ENCODE measurements at regions not wholly inside any gene's neighbourhood (a gene's known extent, or its start where the extent isn't known, plus 50 kb on each side); places are given as distances from the start of the nearest gene placed in this dataset.

GRCh38 chr6:100171533-100172321 is 177.7 kb upstream of the MCHR2 start:
- Mint-ChIP-seq H3K27ac (peak overlapping the region; percentile 7), H3K36me3 (ENCODE audit: low read depth) (no peaks in the 10 kb centered on the region)

DNA sequence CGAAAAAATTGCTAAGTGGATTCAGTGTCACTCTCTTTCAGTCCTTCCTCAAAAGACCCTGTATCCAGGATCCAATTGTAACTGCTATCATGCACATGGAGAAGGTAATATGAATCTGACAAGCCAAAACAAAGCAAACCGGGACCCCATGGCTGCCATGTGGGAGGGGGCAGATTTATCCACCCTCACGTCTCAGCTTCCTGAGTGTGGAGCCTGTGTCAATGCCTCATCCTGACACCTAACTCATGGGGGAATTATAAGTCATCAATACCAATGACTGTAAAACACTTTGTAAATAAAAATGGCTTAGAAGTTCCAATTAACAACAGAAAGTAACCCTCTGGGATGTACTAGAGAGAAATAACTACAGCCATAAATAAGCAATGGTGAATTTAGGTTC is 174.1 kb upstream of the MCHR2 start:
- no peak overlapping the region for H3K27ac Mint-ChIP-seq
- peaks cover 12% of the 10 kb centered on the region for H3K4me1 Mint-ChIP-seq (ENCODE audit: low read depth)
- H3K9me3 Mint-ChIP-seq = no peaks in the 10 kb centered on the region
- H3K4me3 Mint-ChIP-seq = no peak overlapping the region
- H3K36me3 Mint-ChIP-seq (ENCODE audit: low read depth) = no peaks in the 10 kb centered on the region
- no peaks in the 10 kb centered on the region for H3K27me3 Mint-ChIP-seq (ENCODE audit: low read depth)

More at GRCh38 chr6:100171533-100172321, 177.7 kb upstream of the MCHR2 start:
- H3K9me3 Mint-ChIP-seq = no peaks in the 10 kb centered on the region
- H3K4me3 Mint-ChIP-seq = no peak overlapping the region
- H3K27me3 Mint-ChIP-seq (ENCODE audit: low read depth) = no peaks in the 10 kb centered on the region
- H3K4me1 Mint-ChIP-seq (ENCODE audit: low read depth) = peaks cover 12% of the 10 kb centered on the region

- no peaks in the 10 kb centered on the region for H3K27me3 Mint-ChIP-seq (ENCODE audit: low read depth)
- H3K4me3 Mint-ChIP-seq = no peak overlapping the region
Measured at GRCh38 chr6:100167585-100167984, 173.6 kb upstream of the MCHR2 start.

GRCh38 chr6:100166956-100167355 is 172.9 kb upstream of the MCHR2 start:
- Mint-ChIP-seq H3K27me3 (ENCODE audit: low read depth) (no peaks in the 10 kb centered on the region), H3K27ac (no peak overlapping the region), H3K4me3 (no peak overlapping the region)

More at GRCh38 chr6:100167585-100167984, 173.6 kb upstream of the MCHR2 start:
- Mint-ChIP-seq H3K36me3 (ENCODE audit: low read depth) (no peaks in the 10 kb centered on the region), H3K9me3 (no peaks in the 10 kb centered on the region), H3K27ac (no peak overlapping the region), H3K4me1 (ENCODE audit: low read depth) (peaks cover 12% of the 10 kb centered on the region)

GRCh38 chr6:100165442-100165841 is 171.4 kb upstream of the MCHR2 start:
- Mint-ChIP-seq H3K27me3 (ENCODE audit: low read depth) (peaks cover 2% of the 10 kb centered on the region), H3K27ac (no peak overlapping the region), H3K4me3 (no peak overlapping the region), H3K4me1 (ENCODE audit: low read depth) (peaks cover 3% of the 10 kb centered on the region), H3K36me3 (ENCODE audit: low read depth) (no peaks in the 10 kb centered on the region), H3K9me3 (no peaks in the 10 kb centered on the region)

More at GRCh38 chr6:100166956-100167355, 172.9 kb upstream of the MCHR2 start:
- no peaks in the 10 kb centered on the region for H3K9me3 Mint-ChIP-seq
- H3K4me1 Mint-ChIP-seq (ENCODE audit: low read depth) = peaks cover 7% of the 10 kb centered on the region
- no peaks in the 10 kb centered on the region for H3K36me3 Mint-ChIP-seq (ENCODE audit: low read depth)

DNA sequence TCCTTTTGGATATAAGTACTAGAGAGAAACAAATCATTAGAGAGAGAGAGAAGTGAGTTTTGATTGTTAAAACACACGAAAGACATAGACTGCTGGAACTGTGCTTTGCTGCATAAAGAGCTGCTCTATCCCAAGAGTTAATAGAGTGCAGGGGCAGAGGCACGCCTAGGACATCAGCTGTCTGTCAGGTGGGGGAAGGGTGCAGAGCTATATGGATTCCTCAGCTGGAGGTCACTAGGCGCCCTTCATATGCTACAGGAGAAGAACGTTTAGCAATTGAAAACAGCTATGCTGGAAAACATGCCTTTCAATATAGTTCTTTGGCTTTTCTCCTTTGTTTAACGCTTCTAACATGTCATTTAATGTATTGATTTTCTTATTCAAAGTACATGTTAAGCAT is 169.0 kb upstream of the MCHR2 start:
- Mint-ChIP-seq H3K27me3 (ENCODE audit: low read depth) (peaks cover 8% of the 10 kb centered on the region), H3K27ac (no peak overlapping the region), H3K36me3 (ENCODE audit: low read depth) (no peaks in the 10 kb centered on the region), H3K9me3 (no peaks in the 10 kb centered on the region), H3K4me3 (no peak overlapping the region), H3K4me1 (ENCODE audit: low read depth) (no peaks in the 10 kb centered on the region)

DNA sequence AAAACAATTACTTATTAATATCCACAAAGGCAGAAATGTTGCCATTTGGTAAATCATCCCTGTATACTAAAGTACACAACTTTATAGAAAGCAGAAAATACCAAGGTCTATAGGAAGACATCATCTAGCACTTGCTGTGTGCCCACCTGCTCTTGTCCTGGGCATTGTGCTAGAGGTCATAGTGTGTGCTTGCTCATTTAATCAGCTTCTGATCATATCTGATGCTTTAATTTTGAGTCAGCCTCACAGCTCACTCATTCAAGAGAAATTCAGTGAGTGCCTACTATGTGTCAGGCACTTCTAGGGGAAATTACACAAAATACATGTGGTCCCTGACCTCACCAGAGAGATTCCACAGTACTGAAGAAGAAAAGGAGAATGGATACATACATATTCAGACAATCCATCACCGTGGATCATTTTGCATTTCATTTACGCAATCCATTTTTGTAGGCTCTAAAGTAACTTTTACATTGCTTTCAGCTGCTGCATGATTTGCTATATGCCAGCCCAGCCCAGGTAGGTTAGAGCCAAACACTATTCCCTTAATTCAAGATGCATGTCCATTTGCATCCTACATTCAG is 167.9 kb upstream of the MCHR2 start:
- Mint-ChIP-seq H3K27ac (no peak overlapping the region), H3K27me3 (ENCODE audit: low read depth) (peaks cover 8% of the 10 kb centered on the region), H3K9me3 (peaks cover 2% of the 10 kb centered on the region), H3K36me3 (ENCODE audit: low read depth) (no peaks in the 10 kb centered on the region), H3K4me3 (no peak overlapping the region), H3K4me1 (ENCODE audit: low read depth) (no peaks in the 10 kb centered on the region)

DNA sequence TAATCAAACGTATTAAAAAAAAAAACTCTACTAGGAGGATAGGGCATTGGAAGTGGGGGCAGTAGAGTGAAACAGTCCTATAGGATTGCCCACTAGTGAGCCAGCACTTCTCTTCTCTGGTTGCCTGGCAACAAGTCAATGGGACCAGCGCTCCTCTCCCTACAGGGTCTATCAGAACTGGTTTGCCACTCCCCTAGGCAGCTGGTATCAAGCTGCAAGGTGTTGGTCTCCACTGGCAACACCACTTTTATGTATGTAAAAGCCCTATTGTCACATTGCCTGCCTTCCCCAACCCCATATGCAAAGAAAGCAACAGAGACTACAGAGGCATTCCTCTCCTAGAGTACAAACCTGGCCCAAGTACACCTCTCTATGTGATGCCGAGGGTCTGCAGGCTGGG is 166.9 kb upstream of the MCHR2 start:
- Mint-ChIP-seq H3K36me3 (ENCODE audit: low read depth) (no peaks in the 10 kb centered on the region), H3K27ac (no peak overlapping the region), H3K4me3 (no peak overlapping the region), H3K4me1 (ENCODE audit: low read depth) (no peaks in the 10 kb centered on the region), H3K9me3 (peaks cover 5% of the 10 kb centered on the region), H3K27me3 (ENCODE audit: low read depth) (peaks cover 8% of the 10 kb centered on the region)

GRCh38 chr6:100155141-100155540 is 161.1 kb upstream of the MCHR2 start:
- H3K4me3 Mint-ChIP-seq = no peak overlapping the region
- no peaks in the 10 kb centered on the region for H3K4me1 Mint-ChIP-seq (ENCODE audit: low read depth)
- H3K27ac Mint-ChIP-seq = no peak overlapping the region
- no peaks in the 10 kb centered on the region for H3K36me3 Mint-ChIP-seq (ENCODE audit: low read depth)
- peaks cover 4% of the 10 kb centered on the region for H3K27me3 Mint-ChIP-seq (ENCODE audit: low read depth)
- H3K9me3 Mint-ChIP-seq = peaks cover 5% of the 10 kb centered on the region

- no peak overlapping the region for H3K4me3 Mint-ChIP-seq
- H3K9me3 Mint-ChIP-seq = peaks cover 5% of the 10 kb centered on the region
- H3K27ac Mint-ChIP-seq = no peak overlapping the region
- no peaks in the 10 kb centered on the region for H3K27me3 Mint-ChIP-seq (ENCODE audit: low read depth)
- H3K36me3 Mint-ChIP-seq (ENCODE audit: low read depth) = no peaks in the 10 kb centered on the region
- no peaks in the 10 kb centered on the region for H3K4me1 Mint-ChIP-seq (ENCODE audit: low read depth)
Measured at GRCh38 chr6:100153636-100154275, 159.7 kb upstream of the MCHR2 start.

DNA sequence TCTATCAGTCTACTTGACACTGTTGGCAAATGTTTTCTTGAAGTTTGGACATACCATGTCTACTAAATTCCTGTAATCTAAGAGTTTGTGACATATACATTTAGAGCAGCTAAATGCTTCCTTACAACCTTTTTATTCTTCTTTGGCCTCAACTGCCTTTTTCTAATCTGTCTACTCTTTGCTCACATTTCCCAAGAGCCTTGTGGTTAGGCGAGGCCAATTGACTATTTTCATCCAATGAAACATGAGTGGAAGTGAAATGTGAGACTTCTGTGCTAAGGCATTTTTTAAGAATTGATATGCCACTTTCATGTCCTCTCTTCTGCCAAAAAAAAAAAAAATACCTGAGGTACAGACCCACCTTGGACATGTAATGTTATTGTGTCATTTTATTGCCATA is 158.2 kb upstream of the MCHR2 start:
- H3K27ac Mint-ChIP-seq = no peak overlapping the region
- H3K27me3 Mint-ChIP-seq (ENCODE audit: low read depth) = no peaks in the 10 kb centered on the region
- H3K9me3 Mint-ChIP-seq = peaks cover 5% of the 10 kb centered on the region
- no peaks in the 10 kb centered on the region for H3K4me1 Mint-ChIP-seq (ENCODE audit: low read depth)
- no peak overlapping the region for H3K4me3 Mint-ChIP-seq
- no peaks in the 10 kb centered on the region for H3K36me3 Mint-ChIP-seq (ENCODE audit: low read depth)

GRCh38 chr6:100144991-100145390 is 151.0 kb upstream of the MCHR2 start:
- no peaks in the 10 kb centered on the region for H3K9me3 Mint-ChIP-seq
- H3K36me3 Mint-ChIP-seq (ENCODE audit: low read depth) = no peaks in the 10 kb centered on the region
- no peak overlapping the region for H3K27ac Mint-ChIP-seq
- peaks cover 7% of the 10 kb centered on the region for H3K27me3 Mint-ChIP-seq (ENCODE audit: low read depth)
- H3K4me1 Mint-ChIP-seq (ENCODE audit: low read depth) = no peaks in the 10 kb centered on the region
- H3K4me3 Mint-ChIP-seq = no peak overlapping the region

GRCh38 chr6:100138346-100139022 is 144.5 kb upstream of the MCHR2 start:
- H3K4me1 Mint-ChIP-seq (ENCODE audit: low read depth) = peaks cover 6% of the 10 kb centered on the region
- no peak overlapping the region for H3K4me3 Mint-ChIP-seq
- H3K27ac Mint-ChIP-seq = no peak overlapping the region
- peaks cover under 1% of the 10 kb centered on the region for H3K27me3 Mint-ChIP-seq (ENCODE audit: low read depth)
- H3K9me3 Mint-ChIP-seq = peaks cover 1% of the 10 kb centered on the region
- H3K36me3 Mint-ChIP-seq (ENCODE audit: low read depth) = peaks cover 2% of the 10 kb centered on the region

DNA sequence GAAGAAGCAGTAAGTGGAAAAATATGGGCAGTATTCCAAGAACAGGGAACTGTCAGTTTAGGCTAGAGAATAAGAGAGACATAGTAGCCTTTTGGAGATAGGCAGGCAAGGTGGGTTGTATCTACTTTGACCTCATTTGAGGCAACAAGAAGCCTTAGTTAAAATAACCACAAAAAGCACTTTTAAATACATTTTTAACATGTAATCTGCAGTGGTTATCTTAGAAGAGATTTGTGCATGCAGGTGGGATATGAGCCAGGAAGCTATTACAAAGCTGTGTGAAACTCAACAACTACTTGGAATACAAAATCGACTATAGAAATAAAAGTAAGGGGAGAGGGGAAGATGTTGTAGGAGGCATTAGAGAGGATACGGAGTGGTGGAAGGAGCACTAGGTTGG is 143.7 kb upstream of the MCHR2 start:
- H3K27ac Mint-ChIP-seq = no peak overlapping the region
- peaks cover 3% of the 10 kb centered on the region for H3K9me3 Mint-ChIP-seq
- H3K4me3 Mint-ChIP-seq = no peak overlapping the region
- peaks cover 3% of the 10 kb centered on the region for H3K36me3 Mint-ChIP-seq (ENCODE audit: low read depth)
- no peaks in the 10 kb centered on the region for H3K27me3 Mint-ChIP-seq (ENCODE audit: low read depth)
- peaks cover 8% of the 10 kb centered on the region for H3K4me1 Mint-ChIP-seq (ENCODE audit: low read depth)

Measured in T-helper 1 cell treated with Interleukin-12 subunit alpha and Interleukin-12 subunit beta and Interleukin-4 antibody, amounts not matched to agents 30 μg/mL and 1 μg/mL, for 36 hours (primary cell).